Duodenal mucosa (tissue), 2 donors: ENCODE measurements at regions not wholly inside any gene's neighbourhood (a gene's known extent, or its start where the extent isn't known, plus 50 kb on each side); places are given as distances from the start of the nearest gene placed in this dataset.

ENCODE experiments used
- H3K27ac ChIP-seq: one replicate; pipeline ENCODE4 v1.7.0; 2013; ENCODE audit warnings: low read depth, low read length
- H3K27me3 ChIP-seq, 2 donors: one replicate each; pipeline ENCODE4 v1.7.0; 2013; ENCODE audit warnings: low read length in 2 of 2, control low read depth in 1 of 2; ENCODE audit not compliant: insufficient read depth in 2 of 2, control insufficient read depth in 1 of 2
- H3K36me3 ChIP-seq, 2 donors: one replicate each; pipeline ENCODE4 v1.7.0; 2013; ENCODE audit warnings: low read length in 2 of 2, control low read depth in 1 of 2; ENCODE audit not compliant: insufficient read depth in 2 of 2, control insufficient read depth in 1 of 2
- H3K4me1 ChIP-seq, 2 donors: one replicate each; pipeline ENCODE4 v1.7.0; 2013; ENCODE audit warnings: low read length in 2 of 2, control low read depth in 1 of 2; ENCODE audit not compliant: insufficient read depth in 2 of 2, control insufficient read depth in 1 of 2
- H3K4me3 ChIP-seq, 2 donors: one replicate each; pipeline ENCODE4 v1.7.0; 2013; ENCODE audit warnings: low read length in 2 of 2, low read depth in 1 of 2
- H3K9ac ChIP-seq, 2 donors: one replicate each; pipeline ENCODE4 v1.7.0; 2013; ENCODE audit warnings: low read length in 2 of 2, low read depth in 1 of 2
- H3K9me3 ChIP-seq, 2 donors: one replicate each; pipeline ENCODE4 v1.7.0; 2013; ENCODE audit warnings: low read length in 2 of 2, control low read depth in 1 of 2; ENCODE audit not compliant: control insufficient read depth in 1 of 2

GRCh38 chr3:95028688-95029087 lies 965.8 kb downstream of the NSUN3 start:
- no peaks in the 10 kb centered on the region for H3K36me3 ChIP-seq
- no peaks in the 10 kb centered on the region for H3K27me3 ChIP-seq
- no peaks in the 10 kb centered on the region for H3K4me1 ChIP-seq
- no peaks in the 10 kb centered on the region for H3K9me3 ChIP-seq
- H3K4me3 ChIP-seq = no peak overlapping the region
- no peak overlapping the region for H3K9ac ChIP-seq
- no peak overlapping the region for H3K27ac ChIP-seq

GRCh38 chr3:95029644-95030043 lies 966.8 kb downstream of the NSUN3 start:
- H3K27me3 ChIP-seq = no peaks in the 10 kb centered on the region

GRCh38 chr3:95036526-95037021 lies 973.7 kb downstream of the NSUN3 start:
- Histone ChIP-seq H3K27ac (no peak overlapping the region), H3K27me3 (no peaks in the 10 kb centered on the region), H3K4me3 (no peak overlapping the region), H3K4me1 (no peaks in the 10 kb centered on the region), H3K36me3 (no peaks in the 10 kb centered on the region), H3K9ac (no peak overlapping the region), H3K9me3 (peaks cover 0 to 7% of the 10 kb centered on the region in 2 donors)

More at GRCh38 chr3:95029644-95030043, 966.8 kb downstream of the NSUN3 start:
- no peaks in the 10 kb centered on the region for H3K36me3 ChIP-seq
- no peaks in the 10 kb centered on the region for H3K4me1 ChIP-seq
- H3K9ac ChIP-seq = no peak overlapping the region
- H3K9me3 ChIP-seq = no peaks in the 10 kb centered on the region
- H3K4me3 ChIP-seq = no peak overlapping the region
- H3K27ac ChIP-seq = no peak overlapping the region

GRCh38 chr3:95037097-95037496 lies 974.2 kb downstream of the NSUN3 start:
- Histone ChIP-seq H3K9ac (no peak overlapping the region), H3K27ac (no peak overlapping the region), H3K9me3 (peaks cover 0 to 7% of the 10 kb centered on the region in 2 donors), H3K27me3 (no peaks in the 10 kb centered on the region), H3K4me3 (no peak overlapping the region), H3K36me3 (no peaks in the 10 kb centered on the region), H3K4me1 (no peaks in the 10 kb centered on the region)

GRCh38 chr3:95037927-95038326 lies 975.1 kb downstream of the NSUN3 start:
- H3K36me3 ChIP-seq = no peaks in the 10 kb centered on the region
- H3K9me3 ChIP-seq = peaks cover 0 to 7% of the 10 kb centered on the region in 2 donors

GRCh38 chr3:95044101-95044500 lies 981.2 kb downstream of the NSUN3 start:
- no peaks in the 10 kb centered on the region for H3K27me3 ChIP-seq
- H3K36me3 ChIP-seq = no peaks in the 10 kb centered on the region
- no peaks in the 10 kb centered on the region for H3K4me1 ChIP-seq
- no peak overlapping the region for H3K9ac ChIP-seq
- H3K9me3 ChIP-seq = no peaks in the 10 kb centered on the region
- no peak overlapping the region for H3K27ac ChIP-seq
- no peak overlapping the region for H3K4me3 ChIP-seq

More at GRCh38 chr3:95037927-95038326, 975.1 kb downstream of the NSUN3 start:
- Histone ChIP-seq H3K4me1 (no peaks in the 10 kb centered on the region), H3K27me3 (no peaks in the 10 kb centered on the region), H3K27ac (no peak overlapping the region), H3K4me3 (no peak overlapping the region), H3K9ac (no peak overlapping the region)

GRCh38 chr3:95048564-95048963 lies 985.7 kb downstream of the NSUN3 start:
- H3K27me3 ChIP-seq = no peaks in the 10 kb centered on the region
- H3K36me3 ChIP-seq = no peaks in the 10 kb centered on the region
- H3K9ac ChIP-seq = no peak overlapping the region
- no peak overlapping the region for H3K27ac ChIP-seq
- no peaks in the 10 kb centered on the region for H3K4me1 ChIP-seq
- peaks cover 0 to 3% of the 10 kb centered on the region in 2 donors for H3K9me3 ChIP-seq
- no peak overlapping the region for H3K4me3 ChIP-seq

GRCh38 chr3:95049841-95050240 lies 987.0 kb downstream of the NSUN3 start:
- no peaks in the 10 kb centered on the region for H3K27me3 ChIP-seq
- no peak overlapping the region for H3K27ac ChIP-seq
- H3K9ac ChIP-seq = no peak overlapping the region
- H3K9me3 ChIP-seq = peaks cover 3% of the 10 kb centered on the region in 2 donors
- H3K4me1 ChIP-seq = no peaks in the 10 kb centered on the region
- no peaks in the 10 kb centered on the region for H3K36me3 ChIP-seq
- H3K4me3 ChIP-seq = no peak overlapping the region

- no peak overlapping the region for H3K9ac ChIP-seq
- H3K36me3 ChIP-seq = no peaks in the 10 kb centered on the region
- H3K9me3 ChIP-seq = peaks cover 2 to 8% of the 10 kb centered on the region in 2 donors
- H3K4me1 ChIP-seq = no peaks in the 10 kb centered on the region
- H3K27ac ChIP-seq = no peak overlapping the region
- no peak overlapping the region for H3K4me3 ChIP-seq
- H3K27me3 ChIP-seq = no peaks in the 10 kb centered on the region
Measured at GRCh38 chr3:95055288-95055687, 992.4 kb downstream of the NSUN3 start.

GRCh38 chr3:95082191-95082590 lies 1019.3 kb downstream of the NSUN3 start:
- Histone ChIP-seq H3K27ac (no peak overlapping the region), H3K4me3 (no peak overlapping the region), H3K36me3 (no peaks in the 10 kb centered on the region), H3K4me1 (no peaks in the 10 kb centered on the region), H3K9me3 (peaks cover 0 to 2% of the 10 kb centered on the region in 2 donors), H3K27me3 (no peaks in the 10 kb centered on the region), H3K9ac (no peak overlapping the region)

GRCh38 chr3:95084738-95085137 lies 1021.9 kb downstream of the NSUN3 start:
- H3K4me1 ChIP-seq = no peaks in the 10 kb centered on the region
- no peak overlapping the region for H3K27ac ChIP-seq
- H3K4me3 ChIP-seq = no peak overlapping the region
- H3K36me3 ChIP-seq = no peaks in the 10 kb centered on the region
- no peaks in the 10 kb centered on the region for H3K27me3 ChIP-seq
- no peak overlapping the region for H3K9ac ChIP-seq
- H3K9me3 ChIP-seq = no peaks in the 10 kb centered on the region
